COLO668 (cell line): ENCODE measurements at regions not wholly inside any gene's neighbourhood (a gene's known extent, or its start where the extent isn't known, plus 50 kb on each side); places are given as distances from the start of the nearest gene placed in this dataset.

Experiments used
- DNase-seq: peaks from one replicate; lab custom pipeline; 2025; ENCODE audit not compliant: unreplicated experiment; lab: John Stamatoyannopoulos, UW

- no peak for DNase-seq
Measured at GRCh38 chr4:3670521-3671519, 95.4 kb upstream of the ADRA2C start.

DNA sequence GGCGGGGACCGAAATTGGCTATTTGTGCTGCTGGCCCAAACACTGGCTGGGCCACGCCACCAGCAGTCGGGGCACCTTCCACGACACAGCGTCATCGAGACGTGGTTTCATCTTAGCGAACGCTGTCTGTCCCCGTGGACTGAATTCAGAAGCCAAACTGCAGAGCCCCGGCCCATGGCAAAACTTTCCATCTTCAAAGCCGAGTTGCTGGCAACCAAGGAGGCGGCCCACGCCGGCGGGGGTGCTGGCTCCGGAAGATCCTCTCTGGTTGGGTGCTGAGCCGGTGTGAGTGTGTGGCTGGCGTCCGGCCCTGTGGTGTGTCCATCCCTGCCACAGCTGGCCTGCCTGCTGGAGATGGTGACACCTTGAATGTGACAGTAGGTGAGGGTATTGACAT lies 96.6 kb upstream of the ADRA2C start:
- no peak for DNase-seq

DNA sequence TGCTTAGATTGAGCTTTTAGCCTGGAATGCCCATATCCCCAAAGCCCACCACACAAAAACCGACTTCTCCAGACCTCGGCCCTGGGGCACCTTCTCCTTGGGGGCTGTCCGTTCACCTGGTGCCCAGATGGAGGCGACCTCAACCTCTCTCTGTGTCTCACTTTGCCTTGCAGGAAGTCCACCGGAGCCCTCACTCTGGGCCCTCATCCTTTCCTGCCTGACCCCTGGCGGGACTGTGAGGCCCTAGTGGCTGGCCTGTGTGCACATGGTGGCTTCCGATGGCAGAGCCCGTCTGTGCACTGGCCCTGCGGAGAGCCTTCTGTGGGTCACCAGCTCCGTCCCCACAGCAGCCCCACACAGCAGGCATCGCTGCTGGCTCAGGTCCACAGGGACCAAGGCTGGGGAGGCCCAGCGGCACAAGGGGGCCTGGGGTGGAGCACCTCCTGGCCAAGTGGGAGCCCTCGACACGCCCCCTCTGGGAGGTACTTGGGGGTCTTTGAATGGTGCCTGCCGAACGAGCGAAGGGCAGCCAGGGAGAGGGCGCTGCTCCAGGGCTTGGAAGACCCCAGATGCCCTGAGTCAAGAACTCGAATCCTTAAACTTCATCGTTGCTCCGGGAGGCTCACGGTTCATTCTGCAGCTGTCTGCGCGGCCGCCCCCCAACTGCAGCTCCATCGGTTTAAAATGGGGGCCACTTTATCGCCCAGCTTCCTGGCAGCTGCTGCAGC lies 97.2 kb upstream of the ADRA2C start:
- no peak for DNase-seq

GRCh38 chr4:3667258-3667657 lies 98.9 kb upstream of the ADRA2C start:
- no peak for DNase-seq

DNA sequence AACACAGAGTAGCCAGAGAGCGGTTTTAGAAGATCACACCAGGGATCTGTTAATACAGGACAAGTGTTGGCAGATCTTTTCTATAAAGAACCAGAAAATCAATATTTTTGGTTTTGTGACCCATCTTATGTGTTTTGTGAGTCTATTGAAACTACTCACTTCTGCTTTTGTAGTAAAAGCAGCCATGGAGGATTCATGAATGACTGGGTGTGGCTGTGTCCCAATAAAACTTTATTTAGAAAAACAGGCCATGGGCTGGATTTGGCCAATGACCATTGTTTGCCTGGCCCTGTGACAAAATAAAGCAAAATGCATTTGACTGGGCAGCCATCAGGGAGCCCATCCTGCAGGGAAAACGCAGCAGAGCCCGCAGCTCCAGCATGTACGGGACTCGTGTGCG lies 99.9 kb upstream of the ADRA2C start:
- no peak for DNase-seq

DNA sequence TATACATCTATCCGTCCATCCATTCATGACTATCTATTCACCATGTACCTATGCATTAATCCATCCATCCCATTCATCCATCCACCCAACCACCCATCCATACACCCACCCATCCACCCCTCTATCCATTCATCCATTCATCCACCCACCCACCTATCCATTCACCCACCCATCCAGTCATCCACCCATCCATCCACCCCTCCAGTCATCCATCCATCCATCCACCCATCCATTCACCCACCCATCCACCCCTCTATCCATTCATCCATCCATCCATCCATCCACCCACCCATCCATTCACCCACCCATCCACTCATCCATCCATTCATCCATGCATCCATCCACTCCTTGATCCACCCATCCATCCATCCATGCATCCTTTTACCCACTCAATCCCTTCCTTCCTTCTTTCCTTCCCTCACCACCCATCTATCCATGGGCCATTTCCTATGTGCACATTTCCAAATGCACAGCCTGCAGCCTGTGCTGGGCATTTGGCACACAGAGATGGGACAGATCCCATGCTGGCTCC lies 100.8 kb upstream of the ADRA2C start:
- no peak for DNase-seq

- no peak for DNase-seq
Measured at GRCh38 chr4:3663791-3664190, 102.4 kb upstream of the ADRA2C start.

DNA sequence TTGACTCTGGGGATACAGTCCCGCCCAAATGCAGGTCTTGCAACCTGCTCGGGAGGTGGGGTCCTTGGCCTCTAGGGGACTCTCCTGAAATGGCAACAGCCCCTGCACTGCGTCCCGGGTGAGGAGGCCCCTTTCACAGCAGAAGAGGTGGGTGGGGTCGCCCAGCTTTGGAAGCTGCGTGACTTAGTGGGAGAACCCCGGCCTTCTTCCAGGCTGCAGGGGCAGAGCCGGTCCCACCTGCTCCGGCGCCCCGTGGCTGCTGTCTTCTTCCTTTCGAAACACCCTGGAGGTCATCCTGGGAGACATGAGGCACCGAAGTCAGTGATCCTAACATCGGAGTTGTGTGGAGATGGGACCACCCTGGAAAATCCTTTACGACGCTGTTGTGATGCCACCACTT lies 103.7 kb upstream of the ADRA2C start:
- no peak for DNase-seq

DNA sequence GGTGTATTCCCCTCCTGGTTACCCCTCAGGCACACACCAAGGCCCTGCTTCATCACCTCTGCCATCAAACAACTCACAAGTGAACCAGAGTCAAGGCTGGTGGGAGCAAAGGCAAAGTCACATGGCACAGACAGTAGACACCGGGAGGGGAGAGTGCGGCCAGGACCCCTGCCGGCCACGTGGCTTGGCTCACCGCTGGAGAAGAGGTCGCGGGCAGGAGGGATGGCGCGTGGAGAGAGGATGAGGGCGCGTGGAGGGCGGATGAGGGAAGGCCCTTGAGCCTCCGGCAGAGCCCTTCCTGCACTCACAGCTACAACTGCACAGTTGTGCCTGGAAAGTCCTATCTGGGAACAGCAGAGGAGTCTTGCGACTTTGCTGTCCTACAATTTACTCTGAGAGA lies 104.2 kb upstream of the ADRA2C start:
- peak; percentile 46 for DNase-seq

DNA sequence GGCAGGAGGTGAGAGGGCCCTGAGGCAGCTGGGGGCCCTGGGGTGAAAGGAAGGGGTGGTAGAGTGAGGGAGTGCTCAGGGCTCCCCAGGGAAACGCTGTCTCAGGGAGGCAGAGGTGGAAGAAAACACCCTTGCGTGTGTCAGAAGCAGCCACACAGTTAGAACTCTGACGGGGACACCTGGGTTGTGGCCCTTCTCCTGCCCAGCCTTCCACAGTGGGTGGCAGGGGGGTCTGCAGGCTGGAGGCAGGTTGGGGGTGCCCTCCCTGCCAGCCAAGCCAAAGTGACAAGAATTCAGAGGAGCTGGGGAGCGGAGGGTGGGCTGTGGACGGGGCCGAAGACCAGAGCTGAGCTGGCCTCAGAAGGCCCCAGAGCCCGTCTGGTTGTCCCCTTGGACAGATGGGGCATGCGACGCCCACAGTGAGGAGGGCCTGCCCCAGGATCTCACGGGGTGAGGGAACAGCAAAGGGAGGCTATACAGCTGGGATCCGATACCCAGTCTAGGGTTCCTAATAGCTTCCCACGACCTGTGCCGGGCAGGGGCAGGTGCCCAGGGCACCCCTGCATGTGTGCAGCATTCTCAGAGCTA lies 105.2 kb upstream of the ADRA2C start:
- no peak for DNase-seq

DNA sequence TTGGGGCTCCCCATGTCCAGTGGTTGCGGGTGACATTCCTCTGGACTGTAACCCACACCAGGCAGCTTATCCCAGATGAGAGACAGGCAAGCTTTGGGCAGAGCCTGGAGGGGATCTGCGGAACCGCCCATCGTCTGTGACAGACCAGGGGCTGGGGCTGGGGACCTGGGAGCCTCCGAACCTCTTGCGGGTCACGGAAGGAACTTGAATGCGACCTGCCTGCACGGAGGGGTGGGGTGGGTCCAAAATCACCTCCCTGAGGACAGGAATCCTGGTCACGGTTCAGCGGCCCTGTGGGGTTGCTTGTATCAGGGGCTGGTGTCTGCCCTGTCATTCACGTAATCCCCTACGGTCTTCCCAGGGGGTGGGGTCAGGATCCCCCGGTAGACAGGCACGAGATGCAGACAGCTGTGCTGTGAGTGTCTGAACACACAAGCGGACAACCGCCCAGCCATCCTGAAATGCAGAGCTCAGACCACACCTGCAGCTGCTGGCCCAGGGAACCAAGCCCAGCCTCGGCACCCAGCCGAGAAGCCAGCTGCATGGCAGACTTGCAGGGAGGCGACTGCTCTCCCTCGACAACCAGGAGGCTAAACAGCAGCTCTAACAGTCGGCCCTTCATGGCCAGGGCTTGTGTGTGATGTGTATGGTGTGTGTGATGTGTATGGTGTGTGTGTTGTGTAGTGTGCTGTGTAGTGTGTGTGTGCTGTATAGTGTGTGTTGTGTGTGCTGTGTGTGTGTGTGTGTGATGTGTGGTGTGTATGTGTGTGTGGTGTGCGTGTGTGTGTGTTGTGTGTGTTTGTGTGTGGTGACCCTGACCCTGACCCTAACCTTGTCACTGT lies 105.9 kb upstream of the ADRA2C start:
- peak; percentile 88 for DNase-seq

- DNase-seq = no peak
Measured at GRCh38 chr4:3659131-3659530, 107.1 kb upstream of the ADRA2C start.

DNA sequence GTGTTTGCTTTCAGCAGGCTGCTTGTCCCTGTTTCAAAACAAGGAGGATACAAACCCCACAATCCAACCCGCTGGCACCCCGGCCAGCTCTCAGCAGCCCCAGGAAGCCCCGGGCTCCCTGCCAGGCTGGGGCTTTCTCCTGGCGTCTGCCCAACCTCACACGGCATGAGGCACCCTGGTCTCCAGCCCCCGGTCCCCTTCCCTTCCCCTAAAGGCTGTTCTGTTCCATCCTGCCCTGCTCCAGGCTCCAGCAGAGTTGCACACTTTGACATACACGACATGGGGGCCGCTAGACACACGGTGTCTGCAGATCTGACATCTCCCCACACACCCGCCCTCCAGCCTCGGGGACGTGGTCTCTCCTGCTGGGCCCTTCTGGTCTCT lies 107.7 kb upstream of the ADRA2C start:
- peak; percentile 48 for DNase-seq

GRCh38 chr4:3657902-3658529 lies 108.2 kb upstream of the ADRA2C start:
- no peak for DNase-seq

DNA sequence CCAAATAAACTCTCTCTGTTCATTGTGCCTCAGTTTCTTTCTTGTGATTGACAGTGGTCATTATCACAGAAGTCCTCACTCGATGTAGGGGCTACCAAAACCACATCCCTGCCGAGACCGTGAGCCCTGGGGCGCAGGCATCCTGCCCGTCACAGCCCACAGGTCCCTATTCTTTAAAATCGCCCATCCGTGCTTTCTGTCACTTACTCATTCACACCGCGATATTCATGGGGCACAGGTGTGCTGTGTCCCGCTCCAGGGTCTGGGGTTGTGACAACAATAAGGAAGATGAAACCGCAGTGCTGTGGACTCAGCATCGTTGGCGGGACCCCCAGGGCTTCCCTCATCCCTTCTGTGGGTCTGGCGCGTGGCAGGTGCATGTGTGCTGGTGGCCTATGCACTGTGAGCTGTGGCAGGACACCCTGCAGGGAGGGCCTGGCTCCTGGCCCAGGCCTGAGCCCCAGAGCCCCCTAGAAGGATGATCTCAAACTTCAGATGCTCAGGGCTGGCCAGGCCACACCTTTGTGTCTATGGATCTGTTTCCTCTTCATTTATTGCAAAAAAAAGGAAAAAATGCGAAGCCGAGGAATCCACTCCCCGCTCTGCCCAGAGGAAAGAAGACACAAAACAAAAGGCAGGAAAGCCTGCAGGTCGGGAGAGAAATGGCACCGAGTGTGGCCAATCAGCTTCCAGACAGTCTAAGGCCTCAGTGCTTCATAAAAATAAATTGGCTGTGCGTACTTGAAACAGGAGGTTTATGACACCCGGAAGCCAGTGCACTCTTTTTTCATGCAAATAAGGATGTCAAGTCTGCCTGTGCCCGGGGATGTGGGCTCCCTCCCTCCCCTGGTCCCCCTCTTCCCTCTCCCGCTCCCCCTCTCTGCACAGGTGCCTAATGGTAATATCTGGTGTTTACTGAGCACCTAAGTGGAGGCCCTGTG lies 109.5 kb upstream of the ADRA2C start:
- peak; percentile 91 for DNase-seq

DNA sequence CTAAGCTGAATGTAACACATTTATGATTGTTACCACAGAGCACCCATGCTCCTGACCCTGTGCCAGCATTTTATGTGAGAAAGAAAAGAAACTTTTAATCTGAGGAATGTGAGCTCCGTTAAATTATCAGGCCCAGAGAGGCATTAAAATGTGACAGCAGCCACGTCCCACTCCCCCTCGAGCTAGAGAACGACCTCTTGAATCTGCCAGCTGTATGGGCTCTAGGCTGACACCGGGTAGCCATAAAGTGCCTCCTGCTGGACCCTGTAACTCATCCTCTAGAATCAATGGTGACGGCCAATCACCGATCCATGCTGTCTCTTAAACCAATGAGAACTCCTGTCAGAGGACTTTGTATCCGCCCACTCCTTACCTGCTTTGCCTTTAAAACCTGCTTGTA lies 110.2 kb upstream of the ADRA2C start:
- peak; percentile 80 for DNase-seq

DNA sequence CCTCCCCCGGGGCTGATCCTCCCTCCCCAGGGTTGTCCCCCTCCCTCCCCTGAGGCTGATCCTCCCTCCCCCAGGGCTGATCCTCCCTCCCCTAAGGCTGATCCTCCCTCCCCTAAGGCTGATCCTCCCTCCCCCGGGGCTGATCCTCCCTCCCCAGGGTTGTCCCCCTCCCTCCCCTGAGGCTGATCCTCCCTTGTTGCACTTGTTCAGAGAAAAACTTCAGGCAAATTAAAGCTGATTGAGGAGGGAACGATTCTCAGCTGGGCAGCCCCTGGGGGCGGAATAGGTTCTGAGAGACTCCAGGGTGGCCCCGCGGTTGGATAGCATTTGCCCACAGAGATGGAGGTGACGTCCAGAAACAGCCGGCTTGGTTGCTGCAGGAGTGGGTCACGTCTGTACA lies 110.7 kb upstream of the ADRA2C start:
- peak; percentile 59 for DNase-seq

- DNase-seq = no peak
Measured at GRCh38 chr4:3654036-3654807, 112.0 kb upstream of the ADRA2C start.
